ENCODE measurements at regions not wholly inside any gene's neighbourhood (a gene's known extent, or its start where the extent isn't known, plus 50 kb on each side); places are given as distances from the start of the nearest gene placed in this dataset.

DNA sequence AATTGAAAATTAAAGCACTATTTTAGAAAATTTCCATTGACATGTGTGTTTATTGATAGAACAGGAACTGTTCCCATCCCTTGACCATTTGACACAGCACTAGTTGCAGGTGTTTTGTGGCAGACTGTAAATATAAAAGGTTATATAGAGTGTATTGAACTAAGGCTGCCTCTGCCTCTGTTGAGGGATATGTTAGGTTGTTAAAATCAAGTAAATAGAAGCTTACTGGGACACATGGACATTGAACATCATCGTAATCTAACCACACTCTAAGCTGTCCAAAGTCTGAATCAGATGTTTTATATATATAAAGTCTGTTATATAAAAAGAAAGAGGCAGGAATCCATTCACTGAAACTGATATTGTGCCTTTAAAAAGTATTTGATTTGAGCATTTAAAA lies 308.1 kb upstream of the PKN2 start:
- TF ChIP-seq POLR2A (IDR thresholded peaks at IDR 0.05; ENCODE audit: low read depth, low read length) (no peak), TAF1 (IDR thresholded peaks at IDR 0.05; ENCODE audit: low read depth, low read length) (no peak), POLR2AphosphoS5 (IDR thresholded peaks at IDR 0.05; ENCODE audit: low read depth, low read length) (no peak)
